NCI-H2227 treated with DMSO at 0.1 percent for 48 hours (cell line): ENCODE measurements at regions not wholly inside any gene's neighbourhood (a gene's known extent, or its start where the extent isn't known, plus 50 kb on each side); places are given as distances from the start of the nearest gene placed in this dataset.

Experiments used
- DNase-seq: peaks from one replicate; lab custom pipeline; 2025; lab: John Stamatoyannopoulos, UW

DNA sequence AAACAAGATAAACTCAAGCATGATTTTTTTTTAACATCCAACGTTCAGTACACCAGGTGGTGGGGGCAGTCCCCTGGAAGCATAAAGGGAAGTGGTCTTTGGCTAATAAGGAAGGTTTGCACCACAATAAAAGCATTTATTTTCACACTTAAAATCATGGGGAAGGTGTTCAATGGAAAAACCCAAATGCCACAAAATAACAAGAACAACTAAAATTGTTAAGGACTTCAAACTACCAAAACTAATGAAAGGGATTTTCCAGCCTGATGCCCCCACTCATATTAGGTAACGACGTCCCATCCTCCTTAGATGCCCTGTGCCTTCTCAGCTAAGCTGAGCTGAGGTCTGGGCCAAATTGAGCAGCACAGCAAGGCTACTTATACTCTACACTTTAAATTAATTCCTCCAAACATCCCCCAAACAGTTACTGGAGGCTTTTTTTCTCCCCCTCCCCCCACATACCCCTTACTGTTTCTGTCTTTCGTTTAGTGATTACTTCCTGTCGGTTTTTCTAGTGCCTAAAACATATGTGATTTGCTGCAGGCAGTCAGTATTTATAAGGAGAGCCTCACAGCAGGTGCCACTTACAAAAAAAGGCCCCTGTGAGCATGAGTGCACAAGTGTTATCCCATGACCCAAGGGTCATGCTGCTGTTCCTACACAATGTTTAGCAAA lies 259.7 kb upstream of the ZNF608 start:
- peak; percentile 73 for DNase-seq

DNA sequence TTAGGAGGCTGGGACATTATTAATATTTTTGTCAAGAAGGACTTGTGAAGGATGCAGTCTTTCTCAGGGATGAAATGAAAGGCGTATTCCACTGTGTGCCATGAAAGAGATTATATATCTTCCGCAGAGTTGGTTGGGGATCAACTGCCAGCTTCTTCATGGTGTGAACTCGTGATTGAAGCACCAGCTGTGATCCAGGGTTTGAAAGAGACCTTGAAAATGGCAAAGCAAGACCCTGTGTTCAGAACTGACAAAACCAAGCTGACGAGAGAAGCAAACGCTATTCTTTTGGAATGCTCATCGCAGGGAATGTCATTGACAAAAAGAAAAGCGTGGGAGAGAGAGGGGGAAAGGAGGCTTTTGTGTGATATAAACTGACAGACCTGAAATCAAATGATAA lies 263.9 kb upstream of the ZNF608 start:
- DNase-seq = no peak

DNA sequence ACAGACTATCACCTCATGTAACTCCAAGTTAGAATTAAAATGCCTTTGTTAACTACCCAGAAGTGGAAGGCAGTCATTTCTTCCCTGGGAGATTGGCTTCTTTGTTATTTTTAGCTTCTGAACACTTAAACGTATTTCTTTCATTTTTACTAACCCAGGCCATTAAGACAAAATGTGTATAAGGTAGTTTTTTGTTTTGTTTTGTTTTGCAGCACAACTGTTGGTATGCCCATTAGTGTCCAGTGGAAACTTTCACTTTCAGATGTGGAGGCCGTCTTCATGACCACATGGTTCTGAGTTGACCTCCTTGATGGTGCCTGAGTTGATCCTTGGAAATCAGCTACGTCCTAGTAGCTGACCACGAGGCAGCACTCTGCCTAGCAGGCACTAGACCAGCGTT lies 264.6 kb upstream of the ZNF608 start:
- no peak for DNase-seq

DNA sequence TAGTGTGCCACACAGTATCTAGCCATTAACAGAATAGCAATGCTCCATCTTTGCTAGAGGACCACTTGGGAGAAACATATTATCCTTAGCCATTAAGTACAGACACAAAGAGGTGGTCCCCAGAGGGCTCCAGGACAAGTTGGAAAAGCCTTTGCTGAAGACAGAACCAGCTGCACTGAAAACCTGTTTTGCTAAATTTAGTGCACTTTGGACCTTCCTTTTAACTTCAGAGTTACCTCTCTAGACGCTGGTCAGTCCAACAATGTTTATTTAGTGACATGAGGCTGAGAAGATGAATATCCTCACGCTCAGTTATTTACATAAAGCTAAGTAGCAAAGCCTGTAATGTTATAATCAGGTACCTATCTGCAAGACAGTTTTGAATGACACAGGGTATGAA lies 265.0 kb upstream of the ZNF608 start:
- DNase-seq = no peak

DNA sequence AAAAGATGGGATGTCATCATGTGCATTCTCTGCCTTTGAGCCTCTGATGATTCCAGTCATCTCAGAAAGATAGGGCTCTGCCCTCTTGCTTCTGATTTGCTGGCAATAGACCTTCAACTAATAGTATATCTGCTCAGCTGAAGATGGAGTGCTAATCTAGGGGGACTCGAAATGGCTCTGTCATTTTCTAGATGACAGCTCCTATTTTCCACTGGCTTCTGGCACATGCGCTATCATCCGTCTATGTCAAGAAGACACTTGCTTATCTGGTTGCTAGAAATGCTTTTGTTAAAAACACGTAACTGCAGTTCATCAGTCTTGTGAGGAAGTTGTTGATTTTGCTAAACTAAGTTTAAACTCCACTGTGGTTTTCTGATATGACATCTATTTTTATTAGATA lies 265.5 kb upstream of the ZNF608 start:
- DNase-seq = no peak

DNA sequence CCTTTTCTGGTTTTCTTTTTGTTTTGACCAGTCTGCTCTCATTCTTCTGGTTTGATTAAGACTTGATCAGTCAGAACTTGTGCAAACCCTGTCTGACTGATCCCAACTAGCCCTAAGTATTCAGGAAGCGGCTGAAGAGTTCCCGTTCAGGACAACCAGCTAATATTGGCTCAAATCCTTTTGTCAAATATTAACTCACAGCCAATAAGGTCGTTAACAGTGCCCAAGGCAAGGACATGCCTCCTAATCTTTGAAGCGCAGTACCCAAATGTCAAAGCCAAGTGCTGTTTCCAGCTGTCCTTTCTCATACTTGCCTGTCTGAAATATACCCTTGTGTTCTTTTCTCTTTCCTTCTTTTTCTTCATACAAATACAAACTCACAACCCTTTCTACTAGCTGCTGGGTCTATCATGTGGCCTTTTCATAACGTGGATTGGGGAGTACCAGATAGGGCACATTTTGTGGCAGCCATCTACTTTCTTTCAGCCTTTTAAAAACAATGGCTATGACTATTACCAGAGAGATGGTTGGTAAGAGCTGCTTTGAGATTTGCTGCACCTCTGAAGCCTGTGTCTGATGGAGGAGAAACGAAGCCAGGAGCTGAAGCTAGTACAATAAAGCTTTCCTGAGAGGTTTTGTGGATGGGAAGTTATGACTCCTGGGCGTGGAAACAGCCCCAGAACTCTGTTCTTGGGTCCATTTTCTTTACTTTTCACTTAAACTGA lies 266.4 kb upstream of the ZNF608 start:
- no peak for DNase-seq

DNA sequence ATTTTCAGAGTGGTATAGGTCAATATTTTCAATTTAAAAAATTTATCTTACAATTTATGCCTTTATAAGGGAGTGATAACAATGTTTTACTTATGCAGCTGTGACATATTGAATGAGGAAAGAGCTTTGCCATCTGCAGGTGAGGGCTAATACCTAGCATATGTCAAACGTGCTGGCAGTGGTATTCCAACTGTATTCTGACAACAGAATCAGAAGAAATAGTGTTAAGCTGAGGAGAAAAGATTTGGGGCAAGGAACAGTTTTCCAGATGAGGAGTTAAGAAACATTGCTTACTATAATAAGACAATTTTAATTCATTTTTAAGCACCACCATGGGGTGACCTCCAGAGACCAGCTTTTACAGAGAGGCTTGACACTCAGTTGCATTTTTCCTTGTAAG lies 267.8 kb upstream of the ZNF608 start:
- DNase-seq = no peak

DNA sequence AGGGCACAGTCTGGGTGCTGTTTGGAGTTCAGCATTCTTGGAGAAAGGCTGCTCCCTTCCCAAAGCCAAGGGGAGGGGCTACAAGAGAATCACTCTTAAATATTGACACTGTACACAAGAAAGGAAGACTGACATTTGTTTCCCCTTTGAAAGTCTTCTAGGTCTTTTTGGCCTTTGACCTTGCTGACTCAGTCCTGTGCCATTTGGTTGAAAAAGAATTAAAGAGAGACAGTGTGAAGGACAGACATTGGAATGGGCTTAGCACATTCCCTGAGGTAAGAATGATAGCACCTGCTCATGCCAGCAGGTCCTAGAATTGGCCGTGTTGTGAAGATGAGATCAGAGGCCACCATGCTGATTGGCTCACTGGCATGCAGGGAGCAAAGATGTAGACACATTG lies 271.4 kb upstream of the ZNF608 start:
- DNase-seq = no peak

DNA sequence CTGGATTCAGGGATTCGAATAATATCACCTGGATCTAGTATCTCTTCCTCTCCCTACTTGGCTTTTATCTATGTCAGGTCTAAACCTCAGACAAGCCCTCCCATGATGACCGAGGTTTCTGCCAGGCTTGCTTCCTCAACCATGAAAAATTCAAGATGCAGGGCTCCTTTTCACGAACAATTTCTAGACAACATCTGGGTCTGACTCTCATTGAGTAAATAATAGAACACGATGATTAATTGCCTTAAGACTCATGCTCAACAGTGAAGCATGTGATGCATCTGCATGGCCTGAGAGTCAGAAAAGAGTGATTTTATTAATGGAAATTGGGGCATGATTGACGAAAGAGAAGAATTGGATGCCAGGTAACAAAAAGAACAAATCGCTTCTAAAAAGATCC lies 277.2 kb upstream of the ZNF608 start:
- DNase-seq = no peak

DNA sequence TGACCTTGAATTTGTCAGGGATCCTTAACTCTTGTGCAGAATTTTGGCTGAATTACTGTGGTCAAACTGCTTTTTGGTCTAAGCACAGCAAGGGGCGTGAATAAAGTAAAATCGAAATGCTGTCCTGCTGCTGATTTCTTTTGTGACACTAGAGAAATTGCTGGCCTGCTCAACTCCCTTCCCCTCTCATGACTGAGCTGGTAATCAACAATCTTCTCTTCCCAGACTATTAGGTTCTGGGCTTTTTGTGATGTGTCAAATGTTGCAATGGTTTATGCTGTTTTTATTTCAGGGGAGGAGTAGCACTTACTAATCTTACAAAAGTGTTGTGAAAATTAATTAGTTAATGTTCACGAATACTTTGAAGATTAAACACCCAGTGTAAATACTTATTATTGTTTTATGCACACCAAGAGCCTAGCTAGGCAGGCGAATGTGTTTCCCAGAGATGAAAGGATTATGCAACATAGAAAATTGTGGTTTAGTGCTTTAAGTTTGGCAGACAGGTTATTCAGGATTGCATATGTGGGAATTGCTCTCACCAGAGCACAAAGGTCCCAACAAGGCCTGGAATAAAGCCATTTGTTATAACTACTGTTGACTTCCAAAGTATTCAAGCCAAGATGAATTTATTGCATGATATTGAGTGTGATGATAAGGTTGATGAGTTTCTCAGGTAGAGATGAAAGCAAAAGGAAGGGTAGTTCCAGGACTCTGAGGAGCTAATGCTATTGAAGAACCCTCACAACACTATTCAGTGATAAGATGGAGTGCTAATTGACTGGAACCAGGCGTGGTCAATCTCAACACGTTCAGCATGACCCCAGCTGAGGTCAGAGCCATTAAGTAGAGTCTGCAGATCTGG lies 280.7 kb upstream of the ZNF608 start:
- DNase-seq = peak; percentile 6

DNA sequence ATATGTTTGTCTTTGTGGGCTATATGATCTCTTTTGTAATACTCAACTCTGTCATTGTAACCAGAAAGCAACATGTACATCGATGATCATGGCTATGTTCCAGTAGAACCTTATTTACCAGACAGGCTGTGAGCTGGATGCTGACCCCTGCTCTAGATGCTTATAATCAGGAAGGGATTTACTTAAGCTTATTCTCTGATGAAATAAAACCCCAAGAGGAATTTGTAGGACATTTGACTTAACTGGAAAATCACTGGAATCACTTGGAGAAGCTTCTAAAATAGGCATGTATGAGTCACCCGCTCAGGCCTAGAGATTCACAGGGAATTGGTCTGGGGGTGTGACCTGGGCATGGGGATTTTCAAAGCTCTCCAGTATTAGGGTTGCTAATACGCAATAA lies 285.8 kb upstream of the ZNF608 start:
- DNase-seq = no peak

DNA sequence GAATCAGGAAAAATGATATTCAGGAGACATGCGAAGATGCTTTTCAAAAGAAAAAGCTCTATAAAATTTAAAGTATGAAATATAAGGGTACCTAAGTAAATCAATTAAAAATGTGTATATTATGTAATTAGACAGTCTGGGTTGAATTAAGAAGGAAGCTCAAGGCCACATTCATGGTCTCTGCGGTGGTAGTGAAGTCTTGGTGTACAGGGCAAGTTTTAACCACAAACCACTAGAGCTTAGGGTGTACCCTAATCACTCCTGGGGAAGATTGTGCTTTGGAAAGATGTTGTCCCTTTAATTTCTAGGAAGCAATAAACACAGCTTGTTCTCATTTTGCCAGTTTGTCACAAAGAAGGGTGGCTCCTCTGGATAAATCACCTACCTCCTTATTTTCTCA lies 287.2 kb upstream of the ZNF608 start:
- no peak for DNase-seq

DNA sequence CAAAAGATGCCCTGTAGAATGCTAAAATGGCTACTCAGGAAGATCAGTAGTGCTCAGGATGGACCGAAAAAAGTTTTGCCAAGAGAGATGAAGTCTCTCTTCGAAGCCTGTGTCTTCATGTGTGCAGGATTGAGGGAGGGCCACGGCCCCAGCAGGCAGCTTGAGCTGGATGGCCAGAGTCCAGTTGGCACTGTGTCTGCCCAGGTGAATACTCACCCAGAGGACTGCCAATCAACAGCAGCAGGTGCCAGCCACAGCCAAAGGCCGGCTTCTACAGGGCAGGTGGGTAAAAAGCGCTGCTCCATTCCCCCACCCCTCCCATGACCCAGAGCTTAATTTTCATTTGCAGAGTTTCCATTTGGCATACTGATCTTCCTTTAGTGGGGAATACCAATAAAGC lies 287.9 kb upstream of the ZNF608 start:
- no peak for DNase-seq

DNA sequence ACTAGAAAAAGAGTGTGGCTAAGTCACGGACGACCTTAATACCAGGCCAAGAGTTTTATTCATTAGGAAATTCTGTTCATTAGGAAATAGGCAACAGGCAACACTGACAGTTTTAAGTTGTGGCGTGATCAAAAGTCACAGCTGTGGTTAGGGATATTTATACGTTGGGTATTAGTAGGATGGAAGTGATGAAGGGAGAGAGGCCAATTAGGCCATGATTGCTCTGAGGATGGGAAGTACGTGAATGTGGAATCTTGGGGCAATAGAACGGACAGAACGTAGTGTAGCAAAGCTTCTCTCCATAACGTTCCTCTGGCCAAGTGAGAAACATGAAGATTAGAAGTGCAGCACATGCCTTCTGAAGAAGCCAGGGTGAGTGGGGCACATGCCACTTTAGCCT lies 290.1 kb upstream of the ZNF608 start:
- no peak for DNase-seq

DNA sequence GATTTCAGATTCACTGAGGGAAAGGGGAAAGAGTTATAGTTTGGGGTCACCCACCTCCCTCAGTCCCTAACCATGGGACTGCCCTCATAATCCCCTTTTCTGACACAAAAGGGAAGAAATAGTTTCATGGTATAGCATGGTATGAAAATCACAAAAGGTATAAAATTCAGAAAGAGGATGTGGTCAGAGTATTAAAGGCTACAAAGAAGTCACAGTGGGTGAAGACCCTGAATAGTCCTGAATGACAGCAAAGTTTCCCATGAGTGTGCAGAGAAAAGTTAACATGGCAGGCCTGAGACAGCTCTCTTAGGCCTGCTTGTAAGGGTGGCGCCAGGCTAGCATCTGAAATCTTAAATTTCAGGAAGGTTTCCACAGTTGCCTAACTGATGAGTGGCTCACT lies 290.6 kb upstream of the ZNF608 start:
- no peak for DNase-seq

DNA sequence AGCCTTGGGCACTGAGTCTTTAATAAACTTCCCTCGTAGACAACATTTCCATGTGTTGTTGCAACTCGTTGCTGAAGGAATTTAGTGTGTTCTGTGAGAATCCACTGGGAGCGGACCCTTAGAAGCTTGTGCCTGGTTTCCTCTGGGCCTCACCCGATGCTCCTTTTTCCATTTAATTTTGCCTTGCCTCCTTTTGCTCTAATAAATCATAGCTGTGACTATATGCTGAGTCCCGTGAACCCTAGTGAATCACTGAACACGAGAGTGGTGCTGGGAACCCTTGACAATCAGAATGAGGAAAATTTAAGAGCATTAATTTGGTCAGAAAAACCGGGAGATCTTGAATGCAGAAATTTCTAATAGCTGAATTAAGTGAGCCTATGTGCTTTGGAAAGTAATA lies 291.1 kb upstream of the ZNF608 start:
- DNase-seq = no peak

DNA sequence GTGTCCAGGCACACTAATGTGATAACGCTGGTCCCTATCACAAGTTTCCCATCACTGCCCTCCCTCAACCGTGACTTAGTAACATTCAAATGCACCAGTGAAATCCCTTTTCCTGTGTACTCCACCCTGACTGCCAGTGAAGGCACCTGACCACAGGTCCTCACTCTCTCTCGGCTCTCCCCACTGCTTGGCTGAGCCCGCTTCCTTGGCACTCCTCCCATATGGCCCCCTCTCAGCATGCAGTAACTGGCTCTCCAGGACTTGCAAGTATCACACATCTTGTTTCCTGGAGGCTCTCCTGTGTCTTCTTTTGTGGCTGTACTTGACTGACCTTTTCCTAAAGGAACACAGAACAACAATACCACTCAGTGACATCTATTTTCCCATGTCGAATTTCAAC lies 292.0 kb upstream of the ZNF608 start:
- no peak for DNase-seq

DNA sequence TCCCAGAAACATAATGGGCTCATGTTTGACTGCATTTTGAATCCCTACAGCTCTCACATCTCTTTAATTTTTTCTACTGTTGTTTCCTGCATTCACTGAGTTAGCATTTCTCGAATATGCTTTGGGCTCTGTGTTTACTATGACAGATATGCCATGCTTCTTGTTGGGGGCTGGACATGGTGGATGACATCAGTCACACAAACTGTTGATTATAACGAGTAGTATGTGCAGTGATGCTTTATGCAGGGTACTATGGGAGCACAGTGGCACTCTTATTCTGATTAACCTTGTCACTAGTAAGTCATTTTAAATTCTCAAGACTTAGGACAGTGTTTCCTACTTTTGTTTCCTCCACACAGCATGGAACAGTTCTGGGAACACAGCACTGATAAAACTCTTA lies 295.4 kb upstream of the ZNF608 start:
- no peak for DNase-seq

DNA sequence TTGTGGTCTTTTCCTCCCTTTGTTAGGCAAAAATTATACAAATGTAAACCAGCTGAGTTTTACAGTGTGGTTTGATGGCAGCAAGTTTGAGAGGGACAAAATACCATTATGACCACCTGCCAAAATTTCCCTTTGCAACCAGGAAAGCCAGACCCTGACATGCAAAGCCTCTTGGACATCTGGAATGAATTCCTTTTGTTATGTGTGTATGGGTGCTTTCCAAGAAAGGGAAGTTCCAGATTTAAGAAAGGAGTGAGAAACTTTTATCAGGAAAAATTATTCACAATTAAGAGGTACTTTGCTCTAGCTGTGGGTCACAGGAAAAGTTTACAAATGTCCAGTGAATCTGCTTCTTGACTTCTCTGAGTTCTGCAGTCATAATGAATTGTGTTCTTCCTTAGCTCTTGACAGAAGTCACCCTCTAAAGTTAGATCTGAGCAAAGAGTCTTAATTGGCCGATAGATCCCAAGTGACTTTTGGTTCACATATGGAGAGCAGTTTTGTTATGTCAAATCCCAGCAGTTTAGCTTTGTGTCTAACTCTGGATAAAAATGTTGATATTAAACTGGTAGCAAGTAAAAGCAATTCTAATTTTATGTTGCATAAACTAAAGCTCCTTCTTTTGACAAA lies 295.9 kb upstream of the ZNF608 start:
- no peak for DNase-seq

DNA sequence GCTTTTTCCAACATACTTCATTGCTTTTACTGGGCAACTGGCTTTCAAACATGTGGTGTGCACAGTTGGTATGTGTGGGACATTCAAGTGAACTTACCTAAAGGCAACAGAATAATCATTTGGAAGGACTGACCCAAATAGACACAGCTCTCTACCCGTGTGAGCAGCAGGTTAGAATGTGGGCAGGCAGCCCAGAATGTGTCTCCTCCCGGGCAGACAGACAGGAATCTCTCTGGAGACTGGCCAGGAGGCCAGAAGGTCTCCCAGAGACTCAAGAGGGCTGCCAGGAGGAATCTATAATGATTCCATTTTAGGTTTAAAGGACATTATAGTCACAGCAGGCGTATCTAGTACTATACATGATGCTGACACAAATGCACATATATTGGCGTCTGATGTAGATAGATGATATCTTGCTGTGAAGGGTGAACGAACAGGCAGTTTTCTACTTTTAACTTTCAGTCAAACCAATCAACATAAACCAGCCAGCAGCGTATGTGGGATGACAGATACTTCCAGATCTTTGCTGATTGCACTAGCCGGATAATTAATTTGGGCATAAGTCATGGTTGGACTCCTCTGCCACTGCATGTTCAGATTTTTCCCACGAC lies 297.4 kb upstream of the ZNF608 start:
- DNase-seq = peak; percentile 67

DNA sequence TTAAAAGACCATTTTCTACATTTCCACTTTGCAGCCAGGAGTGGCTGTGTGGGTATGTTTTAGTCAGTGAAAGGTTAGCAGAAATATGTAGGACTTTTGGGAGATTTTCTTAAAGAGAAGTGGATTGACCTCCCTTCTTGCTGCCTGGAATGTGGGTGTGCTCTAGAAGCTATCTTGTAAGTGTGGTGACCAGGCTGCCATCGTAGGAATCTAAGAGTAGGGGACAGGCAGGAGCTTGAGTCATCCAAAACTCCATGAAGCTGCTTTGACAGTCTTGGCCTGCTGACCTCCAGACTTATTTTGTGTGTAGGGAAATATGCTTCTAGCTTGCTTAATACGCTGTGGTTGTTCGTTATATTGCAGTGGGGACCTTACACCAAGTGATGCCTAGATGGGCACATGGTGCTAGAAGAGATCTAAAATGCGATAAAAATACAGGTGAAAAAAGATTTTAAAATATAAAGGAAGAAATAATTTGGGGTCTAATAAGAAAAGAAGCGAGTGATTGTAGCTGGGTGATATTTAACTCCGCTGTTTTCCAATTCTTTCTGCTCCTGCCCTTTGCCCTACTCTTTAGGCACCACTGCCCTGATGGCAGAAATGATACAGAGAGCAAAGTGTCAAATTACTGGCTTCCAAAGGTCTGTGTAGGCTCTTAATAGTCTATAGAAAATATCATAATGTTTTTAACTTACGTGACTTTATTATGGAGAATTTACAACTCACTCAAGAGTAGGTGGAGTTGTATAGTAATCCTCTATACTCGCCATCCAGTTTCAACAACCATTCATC lies 298.2 kb upstream of the ZNF608 start:
- DNase-seq = no peak
